HG02588 (cell line): ENCODE measurements at regions not wholly inside any gene's neighbourhood (a gene's known extent, or its start where the extent isn't known, plus 50 kb on each side); places are given as distances from the start of the nearest gene placed in this dataset.

Experiments
- ATAC-seq: cut with Tn5 transposase; IDR thresholded peaks from one replicate; pipeline ENCODE4 v1.9.1; 2021; ENCODE audit warnings: mild to moderate bottlenecking, moderate library complexity; ENCODE audit not compliant: unreplicated experiment

- no peak for ATAC-seq
Observed at GRCh38 chr9:86732514-86733171, 214.7 kb downstream of the GAS1 start.

- ATAC-seq = no peak
Observed at GRCh38 chr9:86731511-86732063, 215.7 kb downstream of the GAS1 start.

- no peak for ATAC-seq
Observed at GRCh38 chr9:86730163-86730928, 217.0 kb downstream of the GAS1 start.

GRCh38 chr9:86724529-86724928 lies 222.8 kb downstream of the GAS1 start:
- no peak for ATAC-seq

GRCh38 chr9:86723346-86723745 lies 224.0 kb downstream of the GAS1 start:
- ATAC-seq = no peak

- no peak for ATAC-seq
Observed at GRCh38 chr9:86722706-86723075, 224.6 kb downstream of the GAS1 start.

- ATAC-seq = no peak
Observed at GRCh38 chr9:86721843-86722705, 225.2 kb downstream of the GAS1 start.

GRCh38 chr9:86721226-86721781 lies 226.0 kb downstream of the GAS1 start:
- no peak for ATAC-seq

- no peak for ATAC-seq
Observed at GRCh38 chr9:86720639-86721225, 226.6 kb downstream of the GAS1 start.

GRCh38 chr9:86718388-86719049 lies 228.8 kb downstream of the GAS1 start:
- no peak for ATAC-seq

GRCh38 chr9:86716326-86716922 lies 230.9 kb downstream of the GAS1 start:
- no peak for ATAC-seq

- ATAC-seq = no peak
Observed at GRCh38 chr9:86714999-86715398, 232.3 kb downstream of the GAS1 start.

GRCh38 chr9:86713970-86714369 lies 233.3 kb downstream of the GAS1 start:
- no peak for ATAC-seq

- ATAC-seq = no peak
Observed at GRCh38 chr9:86713470-86713869, 233.8 kb downstream of the GAS1 start.

- no peak for ATAC-seq
Observed at GRCh38 chr9:86708918-86709835, 238.1 kb downstream of the GAS1 start.

GRCh38 chr9:86707932-86708510 lies 239.3 kb downstream of the GAS1 start:
- no peak for ATAC-seq

- no peak for ATAC-seq
Observed at GRCh38 chr9:86706391-86706790, 240.9 kb downstream of the GAS1 start.

GRCh38 chr9:86705490-86705889 lies 241.8 kb downstream of the GAS1 start:
- no peak for ATAC-seq
